ENCODE measurements at regions not wholly inside any gene's neighbourhood (a gene's known extent, or its start where the extent isn't known, plus 50 kb on each side); places are given as distances from the start of the nearest gene placed in this dataset.

- no peak for TF ChIP-seq SP1 (IDR thresholded peaks at IDR 0.05; ENCODE audit: low read depth)
- no peak for TF ChIP-seq YY1 (IDR thresholded peaks at IDR 0.05; ENCODE audit: extremely low read depth, insufficient replicate concordance, low read depth, low read length)
Measured at GRCh38 chr13:73939603-73940002, 194.6 kb downstream of the KLF12 start (continued).

GRCh38 chr13:73939071-73939380 is 195.2 kb downstream of the KLF12 start:
- H3K9me2 ChIP-seq (ENCODE audit: insufficient read depth), result no peaks in the 10 kb centered on the region
- no peaks in the 10 kb centered on the region for H3K9me3 ChIP-seq (ENCODE audit: control insufficient read depth in 1 of 2, insufficient read depth in 1 of 2, low read depth in 1 of 2, low read length in 2 of 2)
- H3K4me1 ChIP-seq (ENCODE audit: control insufficient read depth in 1 of 2, insufficient read depth in 2 of 2, low read length in 2 of 2), result peaks cover 0 to 15% of the 10 kb centered on the region in 2 experiments; a peak in 2 of 4 replicates
- ChIA-PET POLR2A (no interaction called here), RAD21 (ENCODE audit: low non-redundant PET in 1 of 2, low total read pairs in 2 of 2, uncharacterized antibody in 2 of 2, unreplicated experiment in 2 of 2) (no interaction called here), CTCF (no interaction called here)
- DNase-seq (ENCODE audit: low read depth, low spot score) (no peak), ATAC-seq (no peak)
- H2AFZ ChIP-seq (ENCODE audit: low read depth, low read length, poor library complexity, severe bottlenecking), result no peak overlapping the region
- no peaks in the 10 kb centered on the region for H3K27me3 ChIP-seq (ENCODE audit: insufficient read depth, low read length)
- H3K9ac ChIP-seq (ENCODE audit: low read length), result no peak overlapping the region
- BruUV-seq (replicated peaks), result no TSS peak
- no peak overlapping the region for H3K4me3 ChIP-seq (replicated peaks in 1 of 2; ENCODE audit: low read depth in 1 of 2, low read length in 2 of 2)
- H4K20me1 ChIP-seq (ENCODE audit: insufficient read depth), result no peaks in the 10 kb centered on the region
- H3K79me2 ChIP-seq (ENCODE audit: insufficient read depth, low read length), result no peaks in the 10 kb centered on the region
- no peaks in the 10 kb centered on the region for H3K36me3 ChIP-seq (ENCODE audit: control insufficient read depth in 1 of 2, insufficient read depth in 2 of 2, low read length in 2 of 2)
- TF ChIP-seq JUND (IDR thresholded peaks at IDR 0.05) (no peak), ZNF274 (IDR thresholded peaks at IDR 0.05; ENCODE audit: low read depth, low read length) (no peak), EGR1 (IDR thresholded peaks at IDR 0.05; ENCODE audit: low read depth) (no peak), TCF7L2 (IDR thresholded peaks at IDR 0.05; ENCODE audit: borderline replicate concordance, extremely low read depth, insufficient read depth, insufficient read length) (no peak)
- H3K27ac ChIP-seq (ENCODE audit: low read depth, low read length), result no peak overlapping the region
- H3K4me2 ChIP-seq (ENCODE audit: low read length), result no peak overlapping the region
- intact Hi-C loops (cut with micrococcal nuclease), result no loop called here

GRCh38 chr13:73938372-73939070 is 195.7 kb downstream of the KLF12 start:
- DNase-seq (ENCODE audit: low read depth, low spot score) (peak; percentile 18), ATAC-seq (peak; percentile 53)
- Histone ChIP-seq H3K9ac (ENCODE audit: low read length) (no peak overlapping the region), H3K79me2 (ENCODE audit: insufficient read depth, low read length) (no peaks in the 10 kb centered on the region), H3K4me1 (ENCODE audit: control insufficient read depth in 1 of 2, insufficient read depth in 2 of 2, low read length in 2 of 2) (peaks cover 0 to 17% of the 10 kb centered on the region in 2 experiments; a peak in 2 of 4 replicates), H3K4me2 (ENCODE audit: low read length) (peak overlapping the region; percentile 11), H3K27me3 (ENCODE audit: insufficient read depth, low read length) (no peaks in the 10 kb centered on the region), H2AFZ (ENCODE audit: low read depth, low read length, poor library complexity, severe bottlenecking) (no peak overlapping the region), H3K9me3 (ENCODE audit: control insufficient read depth in 1 of 2, insufficient read depth in 1 of 2, low read depth in 1 of 2, low read length in 2 of 2) (no peaks in the 10 kb centered on the region), H4K20me1 (ENCODE audit: insufficient read depth) (no peaks in the 10 kb centered on the region), H3K9me2 (ENCODE audit: insufficient read depth) (no peaks in the 10 kb centered on the region), H3K36me3 (ENCODE audit: control insufficient read depth in 1 of 2, insufficient read depth in 2 of 2, low read length in 2 of 2) (no peaks in the 10 kb centered on the region), H3K4me3 (replicated peaks in 1 of 2; ENCODE audit: low read depth in 1 of 2, low read length in 2 of 2) (no peak overlapping the region), H3K27ac (ENCODE audit: low read depth, low read length) (no peak overlapping the region)
- intact Hi-C loops (cut with micrococcal nuclease), result no loop called here
- ChIA-PET POLR2A (no interaction called here), RAD21 (ENCODE audit: low non-redundant PET in 1 of 2, low total read pairs in 2 of 2, uncharacterized antibody in 2 of 2, unreplicated experiment in 2 of 2) (no interaction called here), CTCF (no interaction called here)
- no TSS peak for BruUV-seq (replicated peaks)
- peak; percentile 16; the same call in 1 of the 2 replicates for TF ChIP-seq JUND (IDR thresholded peaks at IDR 0.05)
- no peak for TF ChIP-seq SP1 (IDR thresholded peaks at IDR 0.05; ENCODE audit: low read depth)
- no peak for TF ChIP-seq SIN3A (IDR thresholded peaks at IDR 0.05; ENCODE audit: low read depth)
- no peak for TF ChIP-seq POLR2AphosphoS5 (IDR thresholded peaks at IDR 0.05; ENCODE audit: low read depth, low read length)
- TF ChIP-seq FOSL1 (IDR thresholded peaks at IDR 0.05; ENCODE audit: low read depth), result 0 out of 2 replicates have a peak, but pooled peaks have one; percentile 13

Measured in HCT116 (cell line).